ENCODE measurements at regions not wholly inside any gene's neighbourhood (a gene's known extent, or its start where the extent isn't known, plus 50 kb on each side); places are given as distances from the start of the nearest gene placed in this dataset.

DNA sequence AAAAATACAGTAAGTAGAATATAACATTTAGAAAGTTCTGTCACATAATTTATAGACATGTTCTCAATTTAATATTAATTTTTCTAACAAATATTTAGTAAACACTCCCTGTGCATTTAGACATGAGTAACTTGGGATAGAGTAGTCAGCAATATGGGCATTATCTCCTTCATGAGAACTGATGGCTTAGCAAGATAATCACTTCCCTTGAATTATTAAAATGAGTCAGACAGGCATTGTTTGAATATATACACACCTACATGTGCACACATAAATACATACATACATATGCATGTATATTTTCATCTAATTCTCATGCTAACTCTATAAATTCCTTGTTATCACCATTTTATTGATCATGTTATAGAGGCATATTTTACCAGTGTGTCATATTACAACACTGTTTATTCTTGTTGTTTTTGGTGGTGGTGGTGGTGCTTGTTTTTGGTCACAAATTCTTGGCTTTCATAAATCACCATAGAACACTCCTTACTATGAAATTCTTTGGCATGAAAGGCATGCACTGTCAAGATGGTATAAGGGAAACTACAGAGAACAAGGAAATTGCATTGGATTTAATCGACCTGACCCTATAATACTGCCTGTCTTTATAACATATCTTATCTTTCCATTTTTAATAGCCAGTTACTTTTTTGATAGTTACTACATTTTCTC lies 434.5 kb upstream of the MANEA start:
- DNase-seq, result no peak

DNA sequence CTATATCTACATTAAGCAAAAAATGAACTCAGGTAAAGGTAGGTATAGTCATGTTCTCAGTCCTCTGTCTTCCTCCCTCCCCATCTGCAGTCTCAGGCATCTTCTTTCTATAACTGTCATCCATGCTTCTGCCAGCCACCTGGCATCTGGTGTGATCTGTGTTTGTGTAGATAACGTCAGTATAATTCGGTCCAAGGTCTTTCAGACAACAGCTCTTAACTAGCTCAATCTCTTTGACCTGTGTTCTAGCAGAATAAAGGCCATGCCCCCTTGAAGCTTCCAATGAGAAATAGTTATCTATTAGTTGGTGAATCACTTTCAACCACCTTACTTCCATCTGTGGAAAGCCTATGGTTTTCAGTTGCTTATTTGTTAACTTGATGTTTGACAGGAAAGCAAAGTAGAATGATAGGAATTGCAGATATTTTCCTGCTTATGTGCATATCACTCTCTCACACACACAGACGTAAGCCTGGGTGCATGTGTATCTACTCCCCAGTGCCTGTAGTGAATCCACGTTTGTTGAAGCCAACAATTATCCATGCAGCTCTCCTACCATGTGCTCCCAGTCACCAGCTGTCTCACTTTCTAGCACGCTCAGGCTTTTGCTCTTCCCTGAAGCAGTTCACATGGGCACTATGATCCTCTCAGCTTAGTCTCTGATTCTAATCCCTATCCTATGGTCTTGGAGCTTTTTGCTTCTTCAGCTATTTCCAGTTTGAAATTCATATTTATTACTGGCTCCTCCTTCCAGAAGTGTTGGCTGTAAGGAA lies 433.7 kb upstream of the MANEA start:
- DNase-seq, result no peak

DNA sequence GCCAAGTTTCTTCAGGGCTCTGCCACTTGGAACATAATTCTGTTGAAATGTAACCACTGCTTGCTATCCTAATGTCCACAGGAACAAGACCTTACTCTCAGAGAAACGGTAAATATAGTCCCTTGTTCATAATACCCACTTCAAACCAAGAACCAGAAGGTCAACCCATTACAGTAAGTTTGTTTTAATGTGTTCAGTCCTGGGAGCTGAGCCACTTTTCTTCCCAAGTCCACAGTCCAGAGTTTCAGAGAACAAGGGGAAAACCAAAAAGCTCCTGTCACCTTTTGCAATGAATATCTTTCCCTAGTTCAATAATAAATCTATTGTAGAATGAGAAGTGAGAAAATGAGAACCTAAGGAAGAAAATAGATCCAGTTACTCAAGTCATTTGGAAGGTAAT lies 431.9 kb upstream of the MANEA start:
- DNase-seq, result no peak

DNA sequence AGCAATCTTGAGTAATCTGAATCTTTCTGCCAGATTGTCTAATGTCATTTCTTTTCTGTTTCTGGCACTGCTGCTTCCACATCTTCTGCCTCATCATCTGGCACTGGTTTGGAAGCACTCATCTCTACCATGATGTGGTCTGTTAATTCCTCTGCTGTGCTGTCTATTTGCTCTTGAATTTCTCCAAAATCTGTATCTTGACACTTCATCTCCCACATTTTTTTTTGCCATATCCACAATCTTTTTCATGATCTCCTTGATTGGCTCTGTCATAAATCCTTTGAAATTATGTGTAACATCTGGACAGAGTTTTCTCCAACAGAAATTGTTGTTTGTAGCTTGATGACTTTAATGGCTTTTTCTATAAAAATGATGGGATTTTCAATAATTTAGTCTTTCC lies 417.8 kb upstream of the MANEA start:
- DNase-seq, result no peak

DNA sequence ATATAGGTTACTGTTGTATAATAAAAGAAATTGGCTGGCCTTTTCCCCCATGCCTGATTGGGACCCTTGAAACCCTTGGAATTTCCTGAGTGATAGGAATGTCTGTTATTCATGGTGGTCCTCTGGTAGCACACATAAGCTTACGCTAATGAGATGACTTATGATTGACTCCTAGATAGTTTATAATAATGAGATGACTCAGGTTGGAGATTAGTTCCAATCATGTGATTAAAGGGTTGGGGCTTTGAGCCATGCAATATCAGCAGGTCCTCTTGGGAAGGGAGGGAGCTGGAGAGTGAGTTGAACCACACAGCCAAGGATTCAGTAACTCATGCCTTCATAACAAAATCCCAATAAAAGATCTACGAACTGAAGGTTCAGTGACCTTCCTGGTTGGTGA lies 407.6 kb upstream of the MANEA start:
- DNase-seq, result no peak

DNA sequence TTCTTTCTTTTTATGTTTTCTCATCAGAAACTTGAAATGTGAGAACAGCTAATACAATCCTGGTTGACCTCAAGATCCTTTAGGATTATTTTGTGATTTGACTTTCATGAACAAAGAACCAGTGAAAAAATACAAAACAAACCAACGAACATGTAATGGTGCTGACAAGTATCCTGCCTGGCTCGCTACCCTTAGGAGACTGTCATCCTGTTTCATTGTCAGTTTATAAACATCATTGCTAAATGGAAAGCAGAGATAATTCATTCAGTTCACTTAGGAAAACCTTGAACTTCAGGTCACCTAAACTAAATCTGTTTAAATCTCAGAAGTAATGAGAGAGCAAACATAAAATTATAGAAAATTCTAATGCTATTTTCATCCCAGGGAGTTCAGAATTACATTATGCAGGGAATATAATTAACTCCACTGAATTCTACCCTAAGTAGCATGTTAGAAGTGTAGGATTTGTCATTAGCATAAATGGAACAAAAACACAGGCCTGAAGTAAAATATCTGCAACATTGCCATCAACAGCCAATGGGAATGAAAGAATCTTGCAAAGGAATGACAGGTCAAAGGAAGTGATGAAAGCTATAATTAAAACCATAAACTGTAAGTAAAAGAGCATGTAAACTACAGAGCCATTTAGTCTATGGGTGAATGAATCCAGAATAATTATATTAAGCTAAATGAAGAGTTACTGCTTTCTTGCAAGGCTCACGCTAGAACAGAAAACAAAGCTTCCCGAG lies 401.2 kb upstream of the MANEA start:
- DNase-seq, result no peak

DNA sequence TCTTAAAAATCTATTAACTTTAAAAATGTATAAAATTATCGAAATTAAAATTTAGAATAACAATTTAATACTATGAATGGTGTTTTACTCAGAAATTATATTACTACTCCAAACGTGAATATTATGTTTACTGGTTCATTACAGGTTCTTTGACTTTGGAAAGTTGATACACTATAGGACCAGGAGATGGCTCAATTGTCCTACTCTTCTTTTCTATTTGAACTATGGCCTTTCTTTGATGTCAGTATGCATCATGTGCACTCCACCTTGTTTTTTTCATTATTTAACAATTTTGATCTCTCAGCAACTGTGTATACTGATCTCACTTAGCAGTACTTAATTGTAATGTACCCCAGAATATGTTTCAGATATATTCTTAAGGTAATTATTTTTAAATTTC lies 391.5 kb upstream of the MANEA start:
- no peak for DNase-seq

DNA sequence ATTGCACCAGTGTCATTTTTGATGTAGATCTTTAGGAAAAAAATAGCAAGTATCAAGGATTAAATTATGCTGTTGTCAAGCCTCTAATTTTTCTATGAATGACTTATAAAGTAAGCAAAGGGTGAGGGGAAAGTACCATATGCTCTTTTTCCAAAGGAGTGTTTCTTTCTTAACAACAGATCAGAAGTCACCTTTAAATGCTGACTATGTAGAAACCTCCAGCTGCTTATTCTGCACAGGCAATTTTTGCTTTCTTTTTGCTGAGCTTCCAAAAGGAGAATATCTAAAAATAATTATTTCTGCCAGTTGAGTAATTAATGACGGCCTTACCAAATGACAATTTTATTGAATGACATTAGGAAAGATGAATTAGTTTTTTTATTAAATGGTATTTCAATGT lies 390.6 kb upstream of the MANEA start:
- no peak for DNase-seq

DNA sequence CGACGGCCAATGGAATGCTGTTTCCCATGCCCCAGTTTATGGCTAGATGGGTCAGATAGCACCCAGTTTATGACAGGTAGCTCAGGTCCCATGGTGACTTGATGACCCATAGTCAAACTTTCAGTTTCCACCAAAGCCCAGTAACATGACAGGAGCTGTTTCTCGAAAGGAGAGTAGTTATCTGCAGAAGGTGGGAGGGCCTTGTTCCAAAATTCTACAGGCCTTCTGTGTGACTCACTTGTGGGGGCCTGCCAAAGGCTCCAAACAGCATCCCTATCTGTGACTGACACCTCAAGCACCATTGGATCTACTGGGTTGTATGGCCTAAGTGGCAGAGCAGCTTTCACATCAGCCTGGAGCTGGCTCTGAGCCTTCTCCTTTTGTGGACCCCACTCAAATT lies 379.7 kb upstream of the MANEA start:
- DNase-seq, result no peak

DNA sequence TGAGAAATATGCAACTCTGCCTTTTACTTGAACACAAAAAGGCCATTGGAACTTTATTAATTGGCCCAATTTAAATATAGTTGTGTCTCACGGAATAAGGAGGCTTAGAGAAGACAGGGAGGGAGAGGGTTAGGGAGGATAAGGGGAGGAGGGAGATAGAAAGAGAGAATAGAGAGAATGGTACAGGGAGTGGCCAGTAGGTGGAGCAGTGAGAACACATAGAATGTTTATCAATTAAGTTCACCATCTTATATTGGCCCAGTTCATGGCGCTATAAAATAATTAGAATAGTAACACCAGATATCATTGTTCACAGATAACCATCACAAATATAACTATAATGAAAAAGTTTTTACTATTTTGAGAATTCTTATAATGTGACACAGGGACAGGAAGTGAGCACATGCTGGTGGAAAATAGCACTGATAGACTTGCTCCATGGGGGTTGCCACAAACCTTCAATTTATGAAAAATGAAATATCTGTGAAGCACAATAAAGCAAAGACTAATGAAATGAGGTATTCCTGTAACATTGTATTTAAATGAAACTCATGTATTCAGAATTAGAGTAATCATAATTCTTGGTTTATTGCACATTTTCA lies 374.1 kb upstream of the MANEA start:
- DNase-seq, result peak; percentile 2

DNA sequence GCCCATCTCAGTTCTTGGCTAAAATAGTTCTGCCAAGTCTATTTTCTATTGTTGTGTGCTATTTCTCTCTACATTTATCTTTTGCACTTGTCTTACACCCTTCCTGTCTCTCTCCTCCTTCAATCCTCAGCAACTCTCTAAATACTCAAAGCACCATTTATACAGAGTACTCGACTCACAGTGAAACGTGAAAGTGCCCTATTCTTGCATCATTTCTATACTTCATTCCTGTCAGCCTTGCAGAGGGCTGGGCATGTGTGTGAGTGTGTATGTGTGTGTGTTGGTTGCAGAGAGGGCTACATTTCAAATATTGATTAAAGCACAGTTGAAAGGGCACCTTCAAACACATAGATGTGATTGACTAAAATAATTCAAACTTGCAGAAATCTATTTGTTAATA lies 373.2 kb upstream of the MANEA start:
- no peak for DNase-seq

DNA sequence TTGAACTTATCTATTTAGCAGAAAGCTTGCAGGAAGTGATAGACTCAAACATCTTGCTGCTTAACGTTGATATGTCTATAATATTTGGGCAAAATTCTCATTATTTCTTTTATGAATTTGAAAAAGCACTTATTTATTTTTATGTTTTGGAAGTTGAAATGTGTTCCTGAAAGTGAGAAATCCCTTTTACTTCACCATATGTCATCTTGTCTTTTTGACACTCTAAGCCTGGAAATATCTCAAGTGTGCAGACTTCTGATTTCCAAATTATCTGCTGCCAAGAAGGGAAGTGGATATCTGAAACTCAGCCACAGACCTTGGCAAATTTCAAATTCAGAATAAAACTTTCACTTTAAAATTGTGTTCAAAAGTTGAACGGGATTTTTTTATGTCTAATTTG lies 368.7 kb upstream of the MANEA start:
- no peak for DNase-seq

DNA sequence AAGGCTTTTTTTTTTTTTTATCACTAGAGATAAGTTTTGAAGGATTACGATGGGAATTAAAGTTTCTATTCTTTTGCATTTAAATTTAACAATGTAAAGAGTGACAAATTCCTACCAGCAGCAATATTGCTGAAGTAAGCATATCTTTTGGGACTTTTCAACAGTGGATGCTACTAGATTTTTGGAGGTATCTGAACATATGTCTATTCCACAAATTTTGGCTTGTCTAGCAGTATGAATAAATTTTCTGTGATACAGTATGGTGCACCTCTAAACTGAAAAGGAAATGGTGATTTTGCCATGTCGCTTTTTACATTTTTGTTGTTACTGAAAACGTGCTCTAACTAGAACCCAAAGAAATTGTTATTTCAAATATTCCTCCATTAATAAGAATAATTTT lies 368.3 kb upstream of the MANEA start:
- DNase-seq, result no peak

DNA sequence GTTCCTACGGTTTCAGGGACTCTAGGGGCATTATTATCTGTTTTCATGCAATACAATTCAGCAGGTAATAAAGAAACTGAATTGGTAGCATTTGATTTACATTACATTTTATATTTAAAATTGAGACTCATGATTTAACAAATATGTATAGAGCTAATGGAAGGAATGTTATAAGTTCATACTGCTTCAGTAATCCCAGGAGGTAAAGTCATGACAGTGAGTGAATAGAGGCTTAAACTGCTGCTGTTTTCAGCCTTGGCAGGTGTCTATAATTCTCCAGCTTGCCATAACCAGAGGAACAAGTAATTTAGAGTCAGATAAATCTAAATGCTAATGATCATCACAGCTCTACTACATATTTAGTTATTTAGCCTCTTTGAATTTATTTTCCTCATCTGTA lies 360.8 kb upstream of the MANEA start:
- DNase-seq, result no peak

DNA sequence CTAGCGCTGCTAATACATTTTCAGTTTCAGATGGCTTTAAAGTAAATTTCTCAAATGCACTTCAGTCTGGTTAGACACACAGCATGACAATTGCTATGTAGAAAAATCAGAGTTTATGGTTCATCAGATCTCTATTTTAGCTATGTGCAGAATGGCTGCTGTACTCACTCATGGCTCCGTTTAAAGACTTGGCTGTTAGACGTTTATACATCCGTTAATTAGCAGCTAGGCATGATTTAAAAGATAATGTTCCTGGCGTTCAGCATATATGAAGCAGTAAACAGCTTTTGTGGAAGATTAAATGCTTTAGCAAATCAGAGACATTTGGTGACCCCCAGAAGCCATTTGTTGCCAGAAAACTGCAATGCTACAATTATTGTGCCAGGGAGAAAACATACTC lies 350.0 kb upstream of the MANEA start:
- no peak for DNase-seq

DNA sequence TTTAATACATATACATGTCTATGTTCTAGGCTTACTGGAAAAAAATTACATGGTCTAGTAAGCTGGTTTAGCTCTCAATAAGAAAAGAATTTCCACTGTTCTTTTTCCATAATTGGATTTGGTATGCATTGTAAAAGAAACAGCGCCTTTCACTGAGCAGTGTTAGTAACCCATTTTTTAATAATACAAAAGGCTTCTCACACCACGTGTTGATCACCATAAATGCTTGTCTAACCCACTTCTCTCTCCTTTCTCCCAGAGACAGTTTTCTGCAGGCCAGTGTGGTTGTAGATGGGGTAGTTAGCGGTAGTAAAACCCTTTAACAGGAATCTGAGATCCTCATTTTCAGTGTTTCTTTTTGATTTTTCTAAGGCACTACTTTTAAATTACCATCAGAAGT lies 348.7 kb upstream of the MANEA start:
- DNase-seq, result no peak

DNA sequence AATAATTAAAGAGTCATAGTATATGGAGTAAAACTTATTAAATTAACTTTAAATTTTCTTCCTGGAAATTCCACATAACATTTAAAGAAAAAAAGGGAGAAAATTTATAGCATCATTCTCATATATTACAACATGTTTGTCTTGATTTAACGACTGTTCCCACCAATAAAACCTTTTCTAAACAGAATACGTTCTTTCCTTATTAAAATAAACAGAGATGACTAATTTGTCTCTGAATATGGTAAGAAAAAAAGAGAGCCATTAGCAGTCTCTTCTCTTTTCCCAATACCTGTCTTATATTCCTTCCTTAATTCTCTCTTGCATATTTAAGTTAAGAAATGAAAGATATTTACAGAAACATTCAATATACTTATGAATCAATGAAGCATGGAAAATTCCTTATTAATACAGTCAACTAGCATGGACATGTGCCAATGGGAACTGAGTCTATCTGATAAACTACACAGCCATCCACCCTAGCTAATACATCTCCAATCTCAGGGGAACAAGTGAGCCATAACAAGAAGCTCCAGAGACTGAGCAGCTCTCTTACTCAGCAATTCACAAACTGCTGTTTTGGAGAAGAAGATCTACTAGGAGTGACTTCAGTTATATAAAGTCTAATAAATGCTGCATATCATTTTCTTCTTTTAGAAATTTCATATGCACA lies 347.1 kb upstream of the MANEA start:
- no peak for DNase-seq

DNA sequence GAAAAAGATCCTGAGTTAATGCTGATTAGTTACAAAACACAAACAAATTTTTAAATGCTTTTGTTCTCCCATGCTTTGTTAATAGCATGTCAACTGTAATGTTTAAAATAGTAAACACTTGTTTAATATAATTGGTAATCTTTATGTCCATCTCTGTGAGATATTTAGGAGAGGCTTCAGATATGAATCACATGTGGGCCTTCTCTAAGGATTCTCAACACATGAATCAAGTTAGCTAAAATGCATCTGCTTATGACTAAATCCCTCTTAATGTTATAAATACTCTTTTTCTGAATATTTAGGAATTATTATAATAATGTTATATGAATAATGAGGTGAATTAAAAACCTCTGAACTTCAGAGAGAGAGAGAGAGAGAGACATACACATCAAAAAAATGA lies 345.9 kb upstream of the MANEA start:
- DNase-seq, result no peak

DNA sequence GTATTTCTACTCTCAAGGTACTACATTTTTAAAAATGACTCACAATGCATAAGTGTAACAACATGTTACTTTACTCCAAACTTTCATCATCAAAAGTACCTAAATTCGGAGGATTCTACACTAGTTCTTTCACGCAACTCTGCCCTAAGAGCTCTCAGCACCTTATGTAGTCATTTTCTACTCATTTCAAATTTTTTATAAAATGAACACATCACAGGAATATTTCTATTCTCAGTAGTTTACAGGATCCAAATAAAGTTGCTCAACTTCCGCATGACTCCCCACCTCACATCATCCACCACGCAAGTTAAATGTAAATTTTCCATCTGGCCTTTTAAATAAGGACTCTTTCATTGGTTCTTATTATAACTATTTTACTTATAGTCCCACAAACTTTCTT lies 344.9 kb upstream of the MANEA start:
- no peak for DNase-seq

DNA sequence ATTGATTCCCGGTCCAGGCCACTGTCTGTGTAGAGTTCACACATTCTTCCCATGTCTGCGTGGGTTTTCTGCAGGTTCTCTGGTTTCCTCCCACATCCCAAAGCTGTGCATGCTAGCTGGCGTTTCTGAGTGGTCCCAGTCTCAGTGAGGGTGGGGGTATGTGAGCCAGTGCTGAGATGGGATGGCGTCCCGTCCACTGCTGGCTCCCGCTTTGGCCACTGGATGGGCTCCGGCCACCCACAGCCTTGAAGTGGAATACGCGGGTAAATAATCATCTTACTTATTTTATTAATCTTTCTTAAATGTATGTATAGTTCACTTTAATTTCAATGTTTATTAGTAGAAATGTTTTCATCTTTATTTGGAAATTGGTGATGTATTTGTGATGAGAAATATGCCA lies 343.5 kb upstream of the MANEA start:
- no peak for DNase-seq

DNA sequence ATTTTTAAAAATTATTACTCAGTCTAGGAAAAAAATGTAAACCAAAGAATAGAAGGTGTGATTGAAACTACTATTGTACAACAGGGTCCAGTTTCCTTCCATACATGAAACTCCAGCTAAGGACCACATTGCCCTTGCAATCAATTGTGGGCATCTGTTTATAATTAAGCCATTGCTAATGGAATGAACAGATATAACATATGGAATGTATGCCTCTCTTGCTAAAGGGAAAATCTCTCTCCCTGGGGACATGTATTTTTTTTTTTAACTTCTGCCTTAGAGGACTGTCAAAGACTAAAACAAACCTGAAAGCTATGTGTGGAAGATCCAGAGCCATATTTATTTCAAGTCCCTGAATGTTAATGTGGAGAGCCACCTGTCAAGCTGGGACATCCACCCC lies 336.8 kb upstream of the MANEA start:
- DNase-seq, result no peak

DNA sequence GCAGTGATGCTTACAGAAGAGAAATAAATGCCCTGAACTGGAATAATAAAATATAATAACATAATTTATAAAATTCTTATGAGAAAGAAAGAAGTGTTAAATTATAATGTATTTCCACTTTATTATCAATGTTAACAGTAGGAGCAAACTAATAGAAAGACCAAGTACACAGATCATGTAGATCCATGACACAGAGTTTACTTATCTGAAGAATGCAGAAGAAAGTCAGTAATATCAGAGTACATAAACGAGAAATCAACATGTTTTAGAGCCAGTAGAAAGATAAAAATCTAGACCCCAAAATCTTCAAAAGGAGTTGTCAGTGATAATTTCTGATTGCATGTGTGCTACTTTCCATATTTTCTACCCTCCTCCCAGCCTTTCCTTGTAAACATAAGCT lies 334.8 kb upstream of the MANEA start:
- DNase-seq, result no peak

DNA sequence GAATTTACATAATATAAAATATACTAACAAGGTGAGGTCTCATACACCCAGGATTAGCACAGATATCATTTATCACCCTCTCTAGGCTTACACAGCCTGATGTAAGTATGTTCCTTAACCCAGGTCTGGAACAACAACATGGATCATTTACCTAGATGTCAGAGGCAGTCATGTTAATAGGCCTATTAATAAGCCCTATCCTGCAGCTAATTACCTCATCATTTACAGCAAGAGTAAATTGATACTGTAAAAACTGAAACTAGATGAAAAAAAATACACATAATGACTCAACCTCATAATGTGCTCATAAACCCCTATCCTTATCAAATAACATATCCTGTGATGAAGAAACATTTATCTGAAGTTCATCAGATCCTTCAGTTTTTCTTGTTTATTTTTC lies 334.3 kb upstream of the MANEA start:
- DNase-seq, result no peak
